ENCODE measurements at regions not wholly inside any gene's neighbourhood (a gene's known extent, or its start where the extent isn't known, plus 50 kb on each side); places are given as distances from the start of the nearest gene placed in this dataset.
"Not testable (repeated sequence)": the region's sequence is repeated elsewhere in the genome, so short reads cannot be mapped to it uniquely, and the experiment has no call there.

DNA sequence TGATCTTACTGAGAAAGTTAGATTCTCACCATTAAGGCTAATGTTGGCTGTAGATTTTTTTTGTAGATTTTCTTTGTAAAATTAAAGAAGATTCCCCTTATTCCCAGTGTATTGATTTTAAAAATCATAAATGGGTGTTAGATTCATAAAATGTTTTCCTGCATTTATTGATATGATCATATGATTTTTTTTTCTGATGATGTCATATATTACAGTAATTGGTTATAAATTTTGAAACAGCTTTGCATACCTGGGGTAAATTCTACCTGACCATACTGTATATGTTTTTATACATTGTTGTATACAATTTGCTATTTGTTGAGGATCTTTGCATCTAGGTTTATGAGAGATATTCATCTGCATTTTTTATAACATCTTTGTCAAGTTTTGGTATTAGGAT, 880.3 kb upstream of the GRIA3 start:
- DNase-seq (ENCODE audit: low spot score) = no peak

DNA sequence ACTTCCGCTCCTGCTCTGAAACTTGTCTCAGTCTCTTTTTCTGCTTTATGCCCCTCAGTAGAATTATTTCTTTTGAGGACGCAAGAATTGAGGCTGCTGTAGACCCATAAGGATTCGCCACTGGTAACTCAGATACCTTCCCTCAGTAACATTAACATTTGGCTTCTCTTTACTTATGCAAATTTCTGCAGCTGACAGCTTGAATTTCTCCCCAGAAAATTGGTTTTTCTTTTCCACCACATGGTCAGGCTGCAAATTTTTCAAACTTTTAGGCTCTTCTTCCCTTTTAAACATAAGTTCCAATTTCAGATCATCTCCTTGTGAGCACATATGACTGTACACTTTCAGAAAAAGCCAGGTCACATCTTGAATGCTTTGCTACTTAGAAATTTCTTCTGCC, 839.3 kb upstream of the GRIA3 start:
- DNase-seq (ENCODE audit: low spot score) = no peak

DNA sequence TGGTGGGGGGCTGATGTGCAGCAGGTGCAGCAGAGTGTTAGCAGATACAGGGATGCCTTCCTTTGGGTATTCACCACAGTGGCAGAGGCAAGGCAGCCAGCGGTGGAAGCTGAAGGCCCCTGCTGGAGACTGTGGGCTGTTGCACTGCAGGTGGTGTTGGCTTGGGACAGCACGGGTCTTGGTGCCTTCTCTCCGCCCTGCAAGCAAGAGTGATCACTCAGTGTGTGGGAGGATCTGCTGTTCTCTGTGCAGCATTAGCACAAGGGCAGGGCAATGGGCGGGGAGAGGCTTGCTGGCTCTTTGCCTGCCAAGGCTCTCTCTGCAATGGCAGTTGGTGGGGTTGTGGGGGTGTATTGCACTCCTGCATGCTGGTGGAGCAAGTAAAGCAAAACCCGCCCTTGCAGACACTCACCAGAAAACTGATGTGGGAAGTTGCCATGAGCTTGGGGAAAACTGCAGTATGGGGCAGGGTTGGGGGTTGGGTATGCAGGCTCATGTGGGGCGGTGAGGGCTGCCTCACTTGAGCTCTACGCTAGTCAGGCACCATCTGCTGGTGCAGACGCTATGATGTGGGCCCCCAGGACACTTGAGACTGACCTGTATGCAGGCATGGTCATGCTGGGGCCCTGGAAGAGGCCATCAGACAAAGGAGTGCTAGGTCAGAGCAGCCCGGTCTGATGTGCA, 820.8 kb upstream of the GRIA3 start:
- DNase-seq (ENCODE audit: low spot score) = no peak

DNA sequence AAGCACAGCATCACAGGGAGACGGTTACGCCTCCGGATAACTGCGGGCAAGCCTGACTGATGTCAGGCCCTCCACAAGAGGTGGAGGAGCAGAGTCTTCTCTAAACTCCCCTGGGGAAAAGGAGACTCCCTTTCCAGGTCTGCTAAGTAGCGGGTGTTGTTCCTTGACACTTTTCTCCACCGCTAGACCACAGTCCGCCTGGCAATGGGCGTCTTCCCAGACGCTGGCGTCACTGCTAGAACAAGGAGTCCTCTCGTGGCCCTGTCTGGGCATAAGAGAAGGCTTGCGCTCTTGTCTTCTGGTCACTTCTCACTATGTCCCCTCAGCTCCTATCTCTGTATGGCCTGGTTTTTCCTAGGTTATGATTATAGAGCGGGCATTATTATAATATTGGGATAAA, 808.5 kb upstream of the GRIA3 start:
- not testable (repeated sequence) for DNase-seq (ENCODE audit: low spot score)

DNA sequence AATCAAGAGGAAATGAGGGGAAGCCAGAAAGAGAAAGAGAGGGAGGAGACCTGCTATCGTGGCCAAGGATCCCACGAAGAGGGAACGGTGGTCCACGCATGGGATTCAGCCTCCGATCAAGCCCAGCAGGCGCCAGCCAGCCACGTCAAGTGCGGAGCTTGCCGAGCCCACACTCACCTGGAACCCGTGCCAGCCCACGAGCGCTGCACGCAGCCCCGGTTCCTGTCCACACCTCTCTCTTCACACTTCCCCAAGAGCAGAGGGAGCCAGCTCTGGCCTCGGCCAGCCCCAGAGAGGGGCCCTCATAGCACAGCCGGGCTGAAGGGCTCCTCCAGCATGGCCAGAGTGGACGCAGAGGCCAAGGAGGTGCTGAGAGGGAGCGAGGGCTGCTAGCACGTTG, 795.1 kb upstream of the GRIA3 start:
- no peak for DNase-seq (ENCODE audit: low spot score)

DNA sequence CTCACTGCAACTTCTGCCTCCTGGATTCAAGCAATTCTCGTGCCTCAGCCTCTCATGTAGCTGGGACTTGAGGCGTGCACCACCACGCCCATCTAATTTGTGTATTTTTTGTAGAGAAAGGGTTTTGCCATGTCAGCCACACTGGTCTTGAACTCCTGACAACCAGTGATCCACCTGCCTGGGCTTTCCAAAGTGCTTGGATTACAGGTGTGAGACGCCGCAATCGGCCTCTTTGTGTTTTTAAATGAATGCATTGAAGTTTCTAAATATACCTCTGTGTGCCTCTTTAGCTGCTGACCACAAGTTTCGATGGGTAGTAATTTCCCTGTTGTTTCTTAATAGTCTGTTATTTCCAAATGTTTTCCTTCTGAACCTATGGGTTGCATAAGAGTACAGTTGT, 765.3 kb upstream of the GRIA3 start:
- DNase-seq (ENCODE audit: low spot score) = no peak

DNA sequence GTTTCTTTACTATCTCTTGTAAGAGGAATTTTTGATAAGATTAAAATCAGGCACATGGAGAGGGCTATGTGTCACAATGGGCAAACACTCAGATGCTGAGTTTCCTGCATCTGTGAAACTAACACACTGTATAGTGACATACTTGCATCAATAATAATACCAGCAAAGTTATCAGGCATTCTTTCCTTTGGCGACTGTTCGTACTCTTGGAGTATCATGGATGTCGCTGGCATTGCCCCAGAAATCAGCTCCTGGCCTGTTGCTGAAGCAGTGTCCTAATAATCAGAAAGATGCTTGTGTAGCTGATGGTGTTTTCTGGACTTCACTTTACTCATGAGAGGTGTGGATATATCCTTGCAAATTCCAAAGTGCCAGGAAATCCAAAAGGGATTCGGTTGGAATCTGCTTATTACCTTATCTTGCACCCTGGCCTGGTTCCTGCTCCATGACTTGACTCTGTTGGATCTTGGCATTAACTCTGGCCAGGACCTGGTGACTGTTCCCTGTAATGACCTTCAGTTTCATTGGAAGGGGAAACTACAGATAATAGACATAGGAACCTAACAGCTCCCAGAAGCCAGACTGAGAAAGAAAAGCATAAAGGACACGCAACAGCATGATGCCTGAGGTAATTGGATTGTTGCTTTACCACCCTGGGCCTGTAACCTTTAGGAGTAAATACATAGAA, 762.5 kb upstream of the GRIA3 start:
- no peak for DNase-seq (ENCODE audit: low spot score)

DNA sequence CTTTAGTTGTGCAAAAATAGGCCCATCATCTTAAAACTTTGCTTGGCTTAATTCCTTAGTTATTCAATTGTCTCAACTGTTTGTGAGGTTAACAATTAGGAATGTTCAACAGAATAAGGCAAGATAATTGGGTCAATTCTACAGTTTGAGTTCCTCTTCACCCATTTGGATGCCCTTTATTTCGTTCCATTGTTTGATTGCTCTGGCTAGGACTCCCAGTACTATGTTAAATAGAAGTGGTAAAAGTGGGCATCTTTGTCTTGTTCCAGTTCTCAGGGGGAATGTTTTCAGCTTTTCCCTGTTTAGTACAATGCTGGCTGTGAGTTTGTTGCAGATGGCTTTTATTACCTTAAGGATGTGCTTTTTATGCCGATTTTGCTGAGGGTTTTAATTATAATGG, 761.5 kb upstream of the GRIA3 start:
- no peak for DNase-seq (ENCODE audit: low spot score)

DNA sequence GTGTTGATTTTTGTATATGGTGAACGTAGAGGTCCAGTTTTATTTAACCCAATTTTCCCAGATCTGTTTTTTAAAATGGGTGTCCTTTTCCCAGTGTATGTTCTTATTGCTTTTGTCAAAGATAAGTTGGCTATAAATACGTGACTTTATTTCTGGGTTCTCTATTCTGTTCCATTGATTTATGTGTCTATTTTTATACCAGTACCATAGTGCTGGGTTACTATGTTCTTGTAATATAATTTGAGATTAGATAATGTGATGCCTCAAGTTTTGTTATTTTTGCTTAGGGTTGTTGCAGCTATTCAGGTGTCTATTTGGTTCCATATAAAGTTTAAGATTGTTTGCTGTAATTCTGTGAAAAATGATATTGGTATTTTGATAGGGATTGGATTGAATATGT, 749.1 kb upstream of the GRIA3 start:
- DNase-seq (ENCODE audit: low spot score) = no peak

DNA sequence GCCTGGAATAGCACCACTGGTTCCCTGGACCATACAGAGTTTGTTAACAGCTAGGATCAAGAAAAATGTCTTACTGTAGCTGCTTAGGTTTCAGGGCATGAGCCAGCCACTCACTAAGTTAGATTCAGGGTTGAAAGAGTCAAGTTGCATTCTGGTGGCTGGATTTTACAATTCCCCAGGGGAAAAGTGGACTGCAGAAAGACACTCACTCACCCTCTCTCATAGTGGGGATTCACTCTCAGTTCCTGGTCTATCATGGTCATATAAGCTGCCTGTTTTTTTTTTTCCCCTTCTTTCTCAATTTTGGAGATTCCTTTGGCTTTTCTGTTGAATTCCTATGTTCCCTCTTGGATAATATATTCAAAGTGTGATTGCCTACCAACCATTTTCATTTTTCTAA, 744.2 kb upstream of the GRIA3 start:
- no peak for DNase-seq (ENCODE audit: low spot score)

DNA sequence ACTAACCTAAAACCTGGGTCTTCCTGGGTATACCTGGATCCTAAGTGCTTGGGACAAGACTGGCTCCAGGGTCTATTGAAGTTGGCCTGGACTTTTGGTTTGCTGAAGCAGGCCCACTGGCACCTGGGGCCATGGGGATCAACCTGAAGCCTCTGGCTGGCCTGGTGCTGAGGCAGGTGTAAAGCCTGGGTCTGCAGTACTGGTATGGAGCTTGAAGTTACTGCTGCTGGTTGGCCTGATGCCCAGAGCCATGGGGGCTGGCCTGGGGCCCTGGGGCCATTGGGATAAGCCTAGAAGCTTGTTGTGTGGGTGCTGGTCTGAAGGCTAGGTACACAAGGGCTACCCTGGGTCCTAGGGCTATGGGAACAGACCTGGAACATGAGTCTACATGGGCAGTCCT, 743.2 kb upstream of the GRIA3 start:
- DNase-seq (ENCODE audit: low spot score) = no peak

DNA sequence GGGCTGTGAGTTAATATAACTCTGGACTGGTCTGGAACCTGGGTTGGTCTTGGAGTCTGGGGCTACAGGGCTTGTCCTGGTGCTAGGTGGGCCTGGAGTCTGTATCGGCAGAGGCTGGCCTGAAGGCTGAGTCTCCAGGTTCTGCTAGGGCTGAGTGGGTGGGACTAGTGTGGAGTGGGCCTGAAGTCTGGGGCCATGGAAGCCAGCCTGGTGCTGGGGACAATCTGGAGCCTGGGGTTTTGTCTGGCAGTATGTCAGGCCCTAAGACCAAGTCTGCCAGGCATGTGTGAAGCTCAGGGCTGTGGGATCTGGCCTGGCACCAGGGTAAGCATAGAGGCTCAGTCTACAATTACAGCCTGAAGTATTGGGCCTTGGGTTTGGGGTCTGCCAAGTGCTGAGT, 742.6 kb upstream of the GRIA3 start:
- DNase-seq (ENCODE audit: low spot score) = no peak

DNA sequence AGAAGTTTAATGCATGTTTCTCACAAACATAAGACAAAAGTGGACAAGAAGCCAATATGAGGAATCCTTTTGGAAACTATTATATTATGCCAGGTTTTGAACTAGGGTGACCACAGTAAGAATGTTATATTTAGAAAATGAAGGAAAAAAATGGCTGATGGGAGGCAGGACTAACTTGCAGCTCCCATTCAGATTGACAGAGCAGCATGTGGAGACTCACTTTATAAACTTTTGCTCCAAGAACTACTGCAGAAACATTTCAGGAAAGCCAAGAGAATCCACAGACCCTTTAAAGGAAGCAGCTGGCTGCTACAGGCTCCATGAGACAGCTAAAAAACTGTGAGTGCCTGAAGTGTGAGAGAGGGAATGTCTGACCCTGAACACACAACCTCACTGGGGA, 738.6 kb upstream of the GRIA3 start:
- no peak for DNase-seq (ENCODE audit: low spot score)

DNA sequence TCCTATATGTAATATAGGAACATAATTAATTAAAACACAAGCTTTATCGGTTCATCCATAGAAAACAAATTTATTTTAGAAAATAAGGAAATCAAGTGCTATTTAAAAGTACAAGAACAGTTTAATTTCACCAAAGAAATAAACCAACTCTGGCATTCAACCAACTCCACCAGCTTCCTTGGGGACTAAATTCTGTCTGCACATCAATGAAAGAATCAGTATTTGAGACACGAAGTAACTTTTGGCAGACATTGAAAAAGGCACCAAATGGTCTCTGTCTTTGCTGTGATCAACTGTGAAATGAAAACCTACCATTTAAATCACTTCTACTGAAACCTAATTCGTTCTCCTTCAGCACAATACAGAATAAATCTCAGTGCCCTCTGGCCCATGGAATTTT, 719.7 kb upstream of the GRIA3 start:
- peak; percentile 35 for DNase-seq (ENCODE audit: low spot score)

DNA sequence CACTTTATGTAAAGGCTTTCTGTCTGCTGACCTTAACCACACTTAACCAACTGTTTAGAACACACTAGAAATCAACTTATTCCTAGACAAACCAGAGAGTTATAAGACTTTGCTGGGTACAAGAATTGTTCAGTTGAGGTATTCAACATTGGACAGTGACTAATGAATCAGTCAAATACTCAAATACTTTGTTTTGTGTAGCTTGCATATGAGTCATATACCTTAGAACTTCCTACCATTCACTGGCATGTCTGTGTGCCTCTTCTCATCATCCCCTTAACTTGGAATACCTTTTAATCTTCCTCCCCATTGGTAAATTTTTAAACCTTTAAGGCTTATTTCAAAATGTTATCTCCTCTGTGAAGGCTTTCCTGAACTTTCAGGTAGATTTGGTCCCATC, 708.8 kb upstream of the GRIA3 start:
- DNase-seq (ENCODE audit: low spot score) = no peak

DNA sequence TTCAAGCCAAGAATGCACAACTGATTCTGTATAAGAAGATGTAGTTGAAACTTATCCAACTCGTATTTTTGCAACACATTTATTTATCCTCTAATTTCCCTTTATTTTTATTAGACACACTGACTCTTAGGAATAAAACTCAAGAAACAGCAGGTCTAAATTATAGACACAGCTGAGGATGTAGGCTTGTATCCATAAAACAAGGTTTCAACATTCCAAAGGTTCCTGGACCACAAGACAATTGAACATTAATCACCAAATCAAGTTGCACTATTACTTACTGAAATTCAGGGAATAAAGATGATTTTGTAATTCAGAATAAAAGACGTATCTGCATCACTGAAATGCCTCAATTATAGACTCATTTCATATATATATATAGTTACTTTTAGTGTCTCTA, 683.5 kb upstream of the GRIA3 start:
- DNase-seq (ENCODE audit: low spot score) = no peak

DNA sequence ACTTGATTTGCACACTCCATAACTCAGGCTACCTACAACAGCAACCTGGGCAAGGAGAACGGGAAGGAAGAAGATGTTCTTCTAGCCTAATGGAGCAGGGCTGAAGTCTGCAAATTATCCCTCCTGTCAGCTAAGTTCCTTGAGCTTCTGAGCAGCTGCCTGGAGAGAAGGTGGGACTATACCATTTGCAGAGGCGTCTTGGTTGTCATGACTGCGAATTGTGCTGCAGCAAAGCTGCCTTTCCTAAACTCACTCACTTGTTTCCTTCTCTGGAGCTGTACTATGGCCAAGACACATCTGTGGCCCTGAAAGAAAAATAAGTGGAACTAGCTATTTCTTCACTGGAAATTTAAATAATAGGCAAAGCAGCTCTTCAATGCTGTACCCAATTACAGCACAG, 682.4 kb upstream of the GRIA3 start:
- peak; percentile 1 for DNase-seq (ENCODE audit: low spot score)

DNA sequence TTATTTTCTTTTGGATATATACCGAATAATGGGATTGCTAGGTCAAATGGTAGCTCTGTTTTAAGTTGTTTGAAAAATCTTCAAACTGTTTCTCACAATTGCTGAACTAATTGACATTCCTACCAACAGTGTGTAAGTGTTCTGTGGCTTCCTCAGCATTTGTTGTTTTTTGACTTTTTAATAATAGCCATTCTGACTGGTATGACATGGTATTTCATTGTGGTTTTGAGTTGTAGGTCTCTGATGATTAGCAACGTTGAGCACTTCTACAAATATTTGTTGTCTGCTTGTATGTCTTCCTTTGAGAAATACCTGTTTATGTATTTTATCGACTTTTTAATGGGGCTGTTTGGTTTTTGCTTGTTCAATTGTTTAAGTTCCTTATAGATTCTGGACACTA, 680.1 kb upstream of the GRIA3 start:
- no peak for DNase-seq (ENCODE audit: low spot score)

DNA sequence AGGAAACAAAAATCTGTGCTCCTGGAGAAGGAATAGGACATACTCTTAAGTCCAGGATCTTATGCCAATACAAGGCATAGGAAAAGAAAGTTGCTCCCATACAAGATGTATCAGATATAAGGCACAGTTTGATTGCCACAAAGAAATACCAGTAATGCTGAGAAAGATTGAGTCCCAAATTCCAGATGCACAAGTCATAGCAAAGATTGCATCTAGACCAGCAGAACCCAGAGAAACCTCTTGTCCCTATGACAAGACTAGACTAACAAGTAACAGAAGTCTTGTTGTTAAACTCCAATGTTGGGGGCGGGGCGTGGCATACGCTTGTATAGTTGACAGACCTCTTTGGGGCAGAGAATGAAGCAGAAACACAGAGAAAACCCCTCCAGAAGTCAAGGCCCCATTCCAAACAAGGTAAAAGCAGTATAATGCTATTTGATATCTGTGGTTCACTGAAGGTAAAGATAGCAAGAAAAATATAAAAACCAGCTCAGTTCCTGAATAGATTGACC, 671.5 kb upstream of the GRIA3 start:
- no peak for DNase-seq (ENCODE audit: low spot score)

DNA sequence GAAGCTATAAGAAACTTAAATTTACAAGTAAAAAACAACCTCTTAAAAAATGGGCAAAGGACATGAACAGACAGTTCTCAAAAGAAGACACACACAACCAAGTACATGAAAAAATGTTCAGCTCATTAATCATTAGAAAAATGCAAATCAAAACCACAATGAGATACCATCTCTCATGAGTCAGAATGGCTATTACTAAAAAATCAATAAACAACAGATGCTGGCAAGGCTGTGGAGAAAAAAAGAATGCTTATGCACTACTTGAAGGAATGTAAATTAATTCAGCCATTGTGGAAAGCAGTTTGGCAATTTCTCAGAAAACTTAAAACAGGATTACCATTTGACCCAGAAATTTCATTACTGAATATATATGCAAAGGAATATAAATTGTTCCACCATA, 666.3 kb upstream of the GRIA3 start:
- DNase-seq (ENCODE audit: low spot score) = no peak

DNA sequence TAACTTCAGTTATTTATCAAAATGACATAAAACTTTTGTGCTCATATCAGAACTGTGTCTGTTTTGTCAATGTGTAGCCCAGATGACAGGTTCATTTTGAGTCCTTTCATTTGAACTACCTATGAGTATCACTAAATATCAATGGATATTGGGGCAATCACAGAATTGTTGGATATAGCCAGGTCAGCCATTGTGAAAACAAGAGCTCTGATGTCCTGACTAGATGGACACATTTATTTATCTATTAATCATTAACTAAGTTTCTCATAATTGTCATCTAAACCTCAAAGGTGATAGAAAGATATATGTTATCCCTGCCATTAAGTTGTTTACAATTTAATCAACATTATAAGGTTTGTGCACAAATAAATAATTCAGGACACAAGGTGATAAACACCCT, 638.3 kb upstream of the GRIA3 start:
- DNase-seq (ENCODE audit: low spot score) = no peak

DNA sequence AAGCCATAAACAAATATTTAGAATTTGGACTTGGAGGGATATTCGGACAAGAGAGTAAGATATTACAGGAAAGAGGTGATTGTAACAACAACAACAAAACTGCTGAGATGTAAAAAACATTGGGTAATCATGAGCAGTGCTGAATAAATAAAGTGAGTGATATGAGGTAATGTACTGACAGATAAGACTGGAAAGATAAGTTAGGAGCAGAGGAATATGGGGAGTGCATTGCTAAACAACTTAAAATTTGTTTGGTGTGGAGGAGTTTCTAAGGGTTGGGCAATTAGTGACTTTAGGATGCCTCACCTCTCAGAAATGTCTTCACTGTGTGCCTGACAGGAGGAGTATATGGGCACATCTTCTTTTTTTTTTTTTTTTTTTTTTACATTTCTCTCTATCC, 637.8 kb upstream of the GRIA3 start:
- DNase-seq (ENCODE audit: low spot score) = no peak

DNA sequence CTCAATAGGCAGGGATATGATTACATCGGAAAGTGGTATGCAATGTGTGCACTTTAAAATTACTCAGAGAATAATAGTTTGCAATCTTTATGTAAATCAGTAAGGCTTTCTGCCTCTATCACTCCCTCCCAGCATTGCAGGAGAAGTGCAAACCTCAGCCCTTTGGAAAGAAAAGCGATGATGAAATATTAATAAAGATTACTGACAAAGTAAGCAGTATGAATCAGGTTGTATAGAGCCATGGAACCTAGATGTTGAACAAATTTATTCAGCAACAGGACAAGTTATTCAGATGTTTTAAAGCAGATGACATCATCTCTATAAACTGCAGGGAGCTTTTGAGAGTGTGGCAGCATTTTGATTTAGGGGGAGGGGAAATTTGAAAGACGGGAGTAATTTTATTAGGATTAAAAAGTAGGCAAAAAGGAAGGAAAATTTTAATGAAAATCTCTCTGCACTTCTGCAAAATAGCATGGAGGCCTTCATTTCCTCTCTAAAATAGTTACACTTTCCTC, 631.7 kb upstream of the GRIA3 start:
- no peak for DNase-seq (ENCODE audit: low spot score)

DNA sequence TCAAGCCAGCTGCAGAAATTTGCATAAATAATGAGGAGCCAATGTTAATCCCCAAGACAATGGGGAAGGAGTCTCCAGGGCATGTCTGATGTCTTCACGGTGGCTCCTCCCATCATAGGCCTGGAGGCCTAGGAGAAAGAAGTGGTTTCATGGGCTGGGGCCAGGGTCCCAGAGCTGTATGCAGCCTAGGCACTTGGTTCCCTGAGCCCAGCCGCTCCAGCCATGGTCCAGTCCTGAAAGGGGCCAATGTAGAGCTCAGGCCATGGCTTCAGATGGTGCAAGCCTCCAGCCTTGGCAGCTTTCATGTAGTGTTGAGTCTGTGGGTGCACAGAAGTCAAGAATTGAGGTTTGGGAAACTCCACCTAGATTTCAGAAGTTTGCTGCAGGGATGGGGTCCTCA, 628.2 kb upstream of the GRIA3 start:
- no peak for DNase-seq (ENCODE audit: low spot score)

All from Ammon's horn (tissue), 1 donor.